HUES64 (cell line): ENCODE measurements at regions not wholly inside any gene's neighbourhood (a gene's known extent, or its start where the extent isn't known, plus 50 kb on each side); places are given as distances from the start of the nearest gene placed in this dataset.

Experiments used
- H3K27ac ChIP-seq: 2 replicates; pipeline ENCODE4 v1.7.0; 2013; ENCODE audit warnings: low read depth, low read length, inconsistent platforms
- H3K27me3 ChIP-seq: 2 replicates; pipeline ENCODE4 v1.6.1; 2013; ENCODE audit warnings: mild to moderate bottlenecking, low read length; ENCODE audit not compliant: insufficient read depth
- H3K36me3 ChIP-seq: 2 replicates; pipeline ENCODE4 v1.6.1; 2013; ENCODE audit warnings: mild to moderate bottlenecking, low read length; ENCODE audit not compliant: insufficient read depth
- H3K4me1 ChIP-seq: 2 replicates; pipeline ENCODE4 v1.6.1; 2013; ENCODE audit warnings: mild to moderate bottlenecking, low read length, moderate library complexity; ENCODE audit not compliant: insufficient read depth
- H3K4me3 ChIP-seq: 2 replicates; pipeline ENCODE4 v1.5.1; 2013; ENCODE audit warnings: mild to moderate bottlenecking, low read length, moderate library complexity
- H3K9ac ChIP-seq: 2 replicates; pipeline ENCODE4 v1.6.1; 2013; ENCODE audit warnings: mild to moderate bottlenecking, low read depth, low read length
- H3K9me3 ChIP-seq: 2 replicates; pipeline ENCODE4 v1.6.1; 2013; ENCODE audit warnings: low read depth, low read length; ENCODE audit not compliant: insufficient read depth
- WGBS: fragments of 150-250, 120-280 bp; methylation state at CpG from one replicate; pipeline ENCODE4 v1.1.7; 2013; ENCODE audit warnings: missing lambda C conversion rate; 5-methylcytosine and 5-hydroxymethylcytosine counted together

DNA sequence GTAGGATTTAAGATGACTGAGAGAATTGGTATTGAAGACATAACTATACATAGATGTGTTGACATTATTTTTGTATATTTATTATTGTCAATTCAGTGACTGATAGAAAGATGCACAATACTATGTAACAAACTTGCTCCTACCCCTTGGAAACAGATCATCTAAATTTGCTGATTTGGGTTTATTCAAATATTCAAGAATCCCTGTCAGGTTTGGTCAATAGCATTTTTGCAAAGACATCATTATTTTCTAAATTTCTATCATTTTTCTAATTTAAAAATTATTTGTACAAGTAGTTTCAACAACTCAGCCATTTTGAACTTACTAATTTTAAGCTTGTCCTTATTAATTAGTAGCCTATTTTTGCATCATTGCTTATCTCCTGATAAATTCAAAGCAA lies 1463.4 kb downstream of the SI start:
- Histone ChIP-seq H3K27me3 (no peaks in the 10 kb centered on the region), H3K36me3 (no peaks in the 10 kb centered on the region), H3K4me3 (no peak overlapping the region), H3K9me3 (no peaks in the 10 kb centered on the region), H3K4me1 (no peaks in the 10 kb centered on the region), H3K27ac (no peak overlapping the region), H3K9ac (no peak overlapping the region)

DNA sequence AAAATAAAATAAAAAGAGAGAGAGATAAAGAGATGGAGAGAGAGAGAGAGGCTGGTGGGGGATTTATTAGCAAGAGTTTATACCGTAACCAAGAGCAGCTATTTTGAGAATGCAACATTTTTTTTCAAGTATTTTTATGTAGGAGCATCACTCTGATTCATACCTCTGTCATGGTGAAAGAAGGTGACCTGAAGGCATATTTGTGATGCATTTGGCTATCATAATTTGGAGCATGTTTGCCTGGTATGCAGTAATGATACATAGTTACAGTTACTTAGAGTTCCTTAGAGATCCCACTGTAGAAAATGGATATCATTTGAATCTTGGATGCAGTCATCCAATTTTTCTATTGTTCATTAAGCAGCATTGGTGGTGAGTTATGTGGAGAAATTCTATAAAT lies 1472.4 kb downstream of the SI start:
- Histone ChIP-seq H3K9me3 (no peaks in the 10 kb centered on the region), H3K36me3 (no peaks in the 10 kb centered on the region), H3K4me3 (no peak overlapping the region), H3K9ac (no peak overlapping the region), H3K27me3 (no peaks in the 10 kb centered on the region), H3K27ac (no peak overlapping the region), H3K4me1 (no peaks in the 10 kb centered on the region)
- 96% methylated on average over 1 of the region's 1 CpG for WGBS

DNA sequence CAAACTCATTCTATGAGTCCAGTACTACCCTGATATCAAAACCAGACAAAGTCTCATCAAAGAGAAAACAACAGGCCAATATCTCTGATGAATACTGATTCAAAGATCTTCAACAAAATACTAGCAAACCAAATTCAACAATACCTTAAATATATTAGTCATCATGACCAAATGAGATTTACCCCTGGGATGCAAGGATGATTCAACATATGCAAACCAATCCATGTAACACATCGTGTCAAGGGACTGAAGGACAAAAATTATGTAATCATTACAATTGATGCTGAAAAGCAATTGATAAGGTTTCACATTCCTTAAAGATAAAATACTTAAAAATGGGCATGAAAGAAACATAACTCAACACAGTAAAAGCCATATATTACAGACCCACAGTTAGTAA lies 1476.9 kb downstream of the SI start:
- whole genome bisulfite sequencing, result 100% methylated on average over 1 of the region's 1 CpG
- no peak overlapping the region for H3K4me3 ChIP-seq
- no peaks in the 10 kb centered on the region for H3K27me3 ChIP-seq
- no peaks in the 10 kb centered on the region for H3K36me3 ChIP-seq
- H3K27ac ChIP-seq, result no peak overlapping the region
- no peak overlapping the region for H3K9ac ChIP-seq
- H3K4me1 ChIP-seq, result no peaks in the 10 kb centered on the region
- H3K9me3 ChIP-seq, result no peaks in the 10 kb centered on the region

DNA sequence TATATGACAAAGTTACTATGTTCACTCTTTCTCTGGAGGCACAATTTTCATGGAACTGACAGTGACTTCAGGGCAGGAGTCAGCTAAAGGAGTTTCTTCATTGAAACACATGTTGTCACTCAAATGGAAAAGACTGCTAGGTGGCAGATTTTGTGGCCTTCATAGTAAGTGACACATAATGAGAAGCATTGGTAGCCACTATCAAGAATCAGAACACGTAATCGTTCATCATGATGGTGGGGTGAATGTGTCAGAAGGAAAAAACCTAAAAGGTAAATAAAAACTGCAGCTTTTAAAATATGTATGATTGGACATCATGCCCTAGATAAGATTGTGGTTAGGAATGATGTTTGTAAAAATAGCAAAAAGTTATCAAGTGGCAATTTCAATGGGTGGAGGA lies 1491.0 kb downstream of the SI start:
- no peaks in the 10 kb centered on the region for H3K27me3 ChIP-seq
- no peaks in the 10 kb centered on the region for H3K4me1 ChIP-seq
- no peaks in the 10 kb centered on the region for H3K9me3 ChIP-seq
- H3K4me3 ChIP-seq, result no peak overlapping the region
- H3K9ac ChIP-seq, result no peak overlapping the region
- H3K27ac ChIP-seq, result no peak overlapping the region
- no peaks in the 10 kb centered on the region for H3K36me3 ChIP-seq
- 96% methylated on average over 2 of the region's 2 CpGs for WGBS

DNA sequence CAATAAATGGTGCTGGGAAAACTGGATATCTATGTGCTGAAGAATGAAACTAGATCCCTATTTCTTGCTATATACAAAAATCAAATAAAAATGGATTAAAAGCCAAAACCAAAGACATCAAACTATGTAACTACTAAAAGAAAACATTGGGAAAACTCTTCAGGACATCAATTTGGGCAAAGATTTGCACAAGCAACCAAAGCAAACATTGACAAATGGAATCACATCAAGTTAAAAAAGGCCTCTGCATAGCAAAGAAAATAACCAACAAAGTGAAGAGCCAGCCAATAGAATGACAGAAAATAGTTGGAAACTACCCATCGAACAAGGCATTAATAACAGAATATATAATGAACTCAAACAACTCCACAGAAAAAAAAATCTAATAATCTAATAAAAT lies 1495.3 kb downstream of the SI start:
- WGBS, result no CpG with 5 or more reads among the region's 1 CpG
- Histone ChIP-seq H3K27me3 (no peaks in the 10 kb centered on the region), H3K9ac (no peak overlapping the region), H3K27ac (no peak overlapping the region), H3K36me3 (no peaks in the 10 kb centered on the region), H3K4me3 (no peak overlapping the region), H3K4me1 (no peaks in the 10 kb centered on the region), H3K9me3 (no peaks in the 10 kb centered on the region)

DNA sequence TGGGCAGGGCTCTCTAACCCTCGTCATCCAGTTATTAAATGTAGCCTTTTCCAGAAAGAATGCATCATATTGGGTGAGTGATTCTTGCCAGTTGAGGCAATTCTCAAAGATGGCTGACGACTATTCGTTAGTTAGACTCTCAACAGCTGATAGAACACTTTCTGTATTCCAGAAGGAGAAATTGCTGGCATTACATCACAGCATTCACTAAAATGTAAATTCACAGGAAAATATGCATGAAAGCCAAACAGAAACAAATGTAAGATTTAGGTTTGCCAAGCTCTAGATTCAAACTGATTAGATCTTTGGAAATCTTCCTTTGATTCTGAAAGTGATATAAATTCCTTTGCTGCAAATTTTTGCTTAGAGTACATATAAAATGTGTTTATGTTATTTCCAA lies 1501.0 kb downstream of the SI start:
- H3K27me3 ChIP-seq, result no peaks in the 10 kb centered on the region
- H3K9ac ChIP-seq, result no peak overlapping the region
- H3K36me3 ChIP-seq, result no peaks in the 10 kb centered on the region
- H3K4me1 ChIP-seq, result no peaks in the 10 kb centered on the region
- H3K4me3 ChIP-seq, result no peak overlapping the region
- H3K9me3 ChIP-seq, result no peaks in the 10 kb centered on the region
- no peak overlapping the region for H3K27ac ChIP-seq
- 90% methylated on average over 3 of the region's 3 CpGs for WGBS

DNA sequence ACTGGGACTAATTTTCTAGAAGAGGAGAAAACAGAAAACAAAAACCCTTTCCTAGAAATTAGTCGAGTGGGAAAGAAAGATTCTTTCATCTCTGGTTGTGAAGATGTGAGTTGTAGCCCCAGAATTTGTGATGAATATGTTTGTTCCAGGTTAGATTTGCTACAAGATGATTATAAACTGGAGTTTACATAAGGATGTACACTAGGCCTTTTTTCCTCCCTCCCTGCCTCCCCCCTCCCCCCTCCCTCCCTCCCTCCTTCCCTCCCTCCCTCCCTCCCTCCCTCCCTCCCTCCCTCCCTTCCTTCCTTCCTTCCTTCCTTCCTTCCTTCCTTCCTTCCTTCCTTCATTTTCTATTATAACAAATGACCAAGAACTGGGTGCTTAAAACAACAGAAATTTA lies 1502.0 kb downstream of the SI start:
- WGBS, result 92% methylated on average over 1 of the region's 1 CpG
- Histone ChIP-seq H3K4me1 (no peaks in the 10 kb centered on the region), H3K27me3 (no peaks in the 10 kb centered on the region), H3K36me3 (no peaks in the 10 kb centered on the region), H3K9ac (no peak overlapping the region), H3K9me3 (no peaks in the 10 kb centered on the region), H3K27ac (no peak overlapping the region), H3K4me3 (no peak overlapping the region)

DNA sequence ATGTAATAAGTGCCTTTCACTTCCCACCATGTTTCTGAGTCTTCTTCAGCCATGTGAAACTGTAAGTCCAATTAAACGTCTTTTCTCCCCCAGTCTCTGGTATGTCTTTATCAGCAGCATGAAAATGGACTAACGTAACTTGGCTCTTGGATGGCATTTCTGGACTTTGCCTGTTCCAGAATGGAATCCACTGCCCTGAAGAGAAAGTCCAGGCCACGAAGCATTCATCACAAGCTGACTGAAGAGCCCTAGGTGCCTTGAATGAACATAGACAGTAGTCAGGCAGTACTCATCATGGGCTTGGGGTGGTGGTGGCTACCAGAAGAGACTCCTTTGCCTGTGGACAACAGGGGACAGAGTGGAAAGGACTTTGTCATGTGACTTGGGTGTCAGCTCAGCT lies 1505.0 kb downstream of the SI start:
- Histone ChIP-seq H3K27ac (no peak overlapping the region), H3K4me3 (no peak overlapping the region), H3K9ac (no peak overlapping the region), H3K36me3 (no peaks in the 10 kb centered on the region), H3K9me3 (no peaks in the 10 kb centered on the region), H3K4me1 (no peaks in the 10 kb centered on the region), H3K27me3 (no peaks in the 10 kb centered on the region)
- 93% methylated on average over 3 of the region's 3 CpGs for WGBS

DNA sequence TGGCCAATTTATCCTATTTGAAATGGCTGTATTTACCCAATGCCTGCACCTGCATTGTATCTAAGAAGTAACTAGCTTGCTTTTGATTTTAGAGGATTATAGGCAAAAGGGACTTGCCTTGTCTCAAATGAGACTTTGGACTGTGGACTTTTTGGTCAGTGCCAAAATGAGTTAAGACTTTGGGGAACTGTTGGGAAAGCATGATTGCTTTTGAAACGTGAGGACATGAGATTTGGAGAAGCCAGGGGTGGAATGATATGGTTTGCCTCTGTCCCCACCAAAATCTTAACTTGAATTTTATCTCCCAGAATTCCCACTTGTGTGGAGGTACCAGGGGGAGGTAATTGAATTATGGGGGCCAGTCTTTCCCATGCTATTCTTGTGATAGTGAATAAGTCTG lies 1505.4 kb downstream of the SI start:
- Histone ChIP-seq H3K36me3 (no peaks in the 10 kb centered on the region), H3K27ac (no peak overlapping the region), H3K4me1 (no peaks in the 10 kb centered on the region), H3K9ac (no peak overlapping the region), H3K9me3 (no peaks in the 10 kb centered on the region), H3K4me3 (no peak overlapping the region), H3K27me3 (no peaks in the 10 kb centered on the region)
- WGBS, result 71% methylated on average over 1 of the region's 1 CpG

DNA sequence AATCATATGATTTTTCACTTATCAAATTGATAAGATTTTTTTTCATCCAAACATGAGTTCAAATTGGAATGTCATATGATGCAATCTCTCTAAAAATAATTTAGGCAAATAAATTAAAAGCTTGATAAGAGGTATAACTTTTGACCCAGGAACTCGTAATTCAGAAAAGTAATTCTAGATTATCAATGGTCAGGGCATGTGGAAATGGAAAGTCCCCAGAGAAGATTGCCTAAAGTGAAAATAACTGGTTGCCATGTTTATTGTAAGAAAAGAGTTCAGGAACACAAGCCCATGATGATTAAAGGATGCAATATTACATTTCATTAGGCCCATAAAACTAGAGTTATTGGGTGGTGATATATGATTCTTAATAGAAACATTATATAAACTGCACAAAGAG lies 1514.8 kb downstream of the SI start:
- Histone ChIP-seq H3K9me3 (no peaks in the 10 kb centered on the region; the same call in 1 of the 2 replicates), H3K9ac (no peak overlapping the region), H3K4me3 (no peak overlapping the region), H3K36me3 (no peaks in the 10 kb centered on the region), H3K27me3 (no peaks in the 10 kb centered on the region), H3K27ac (no peak overlapping the region), H3K4me1 (peaks cover 9% of the 10 kb centered on the region; the same call in 1 of the 2 replicates)
- 97% methylated on average over 1 of the region's 1 CpG for WGBS

DNA sequence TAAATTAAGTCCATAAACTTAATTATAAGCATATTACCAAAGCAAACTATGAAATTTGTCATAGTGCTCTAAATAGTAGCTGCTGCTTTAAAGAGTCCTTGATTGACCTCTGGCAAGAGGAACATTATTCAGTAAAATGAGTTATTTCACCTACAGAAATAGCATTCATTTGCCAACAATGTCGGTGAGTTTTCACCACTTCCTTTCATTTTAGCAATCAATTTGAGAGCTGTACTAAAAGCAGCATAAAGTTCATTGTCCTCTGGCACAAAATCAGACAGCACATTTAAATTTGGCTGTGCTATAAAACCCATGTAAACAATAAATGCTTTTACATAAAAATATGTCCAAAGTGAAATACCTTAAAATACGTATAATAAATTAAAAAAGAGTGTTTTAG lies 1515.7 kb downstream of the SI start:
- H3K27ac ChIP-seq, result no peak overlapping the region
- H3K9me3 ChIP-seq, result no peaks in the 10 kb centered on the region; the same call in 1 of the 2 replicates
- H3K36me3 ChIP-seq, result no peaks in the 10 kb centered on the region
- peaks cover 9% of the 10 kb centered on the region; the same call in 1 of the 2 replicates for H3K4me1 ChIP-seq
- H3K4me3 ChIP-seq, result no peak overlapping the region
- H3K9ac ChIP-seq, result no peak overlapping the region
- no peaks in the 10 kb centered on the region for H3K27me3 ChIP-seq
- WGBS, result 100% methylated on average over 1 of the region's 2 CpGs

DNA sequence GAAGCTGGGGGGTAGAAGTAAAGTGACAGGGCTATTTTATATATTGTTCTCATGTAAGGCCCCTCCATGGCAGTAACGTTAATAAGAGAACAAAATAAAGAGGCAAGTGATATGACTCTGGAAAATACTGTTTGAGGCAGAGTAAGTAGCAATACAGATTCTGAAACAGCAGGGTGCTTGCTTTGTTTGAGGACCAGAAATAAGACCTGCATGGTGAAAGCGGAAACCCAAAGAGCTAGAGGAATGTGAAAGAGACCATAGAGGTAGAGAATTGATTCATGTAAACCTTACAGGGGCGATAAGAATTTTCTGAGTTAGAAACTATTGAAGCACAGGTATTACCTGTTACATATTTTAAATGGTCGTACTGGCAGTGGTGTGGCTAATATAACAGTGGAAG lies 1517.1 kb downstream of the SI start:
- no peak overlapping the region for H3K4me3 ChIP-seq
- no peaks in the 10 kb centered on the region for H3K27me3 ChIP-seq
- H3K36me3 ChIP-seq, result no peaks in the 10 kb centered on the region
- peaks cover 9% of the 10 kb centered on the region; the same call in 1 of the 2 replicates for H3K4me1 ChIP-seq
- 71% methylated on average over 4 of the region's 4 CpGs for WGBS
- no peak overlapping the region for H3K9ac ChIP-seq
- H3K27ac ChIP-seq, result no peak overlapping the region
- H3K9me3 ChIP-seq, result no peaks in the 10 kb centered on the region; the same call in 1 of the 2 replicates
